Activated CD8-positive, alpha-beta memory T cell treated with anti-CD3 and anti-CD28 coated beads, Interleukin-2, amount 50 U/mL, for 24 hours (primary cell): ENCODE measurements at regions not wholly inside any gene's neighbourhood (a gene's known extent, or its start where the extent isn't known, plus 50 kb on each side); places are given as distances from the start of the nearest gene placed in this dataset.

Source experiments
- DNase-seq: peaks from one replicate; pipeline ENCODE4 v3.0.0-alpha.2; 2020; ENCODE audit errors: extremely low read depth

DNA sequence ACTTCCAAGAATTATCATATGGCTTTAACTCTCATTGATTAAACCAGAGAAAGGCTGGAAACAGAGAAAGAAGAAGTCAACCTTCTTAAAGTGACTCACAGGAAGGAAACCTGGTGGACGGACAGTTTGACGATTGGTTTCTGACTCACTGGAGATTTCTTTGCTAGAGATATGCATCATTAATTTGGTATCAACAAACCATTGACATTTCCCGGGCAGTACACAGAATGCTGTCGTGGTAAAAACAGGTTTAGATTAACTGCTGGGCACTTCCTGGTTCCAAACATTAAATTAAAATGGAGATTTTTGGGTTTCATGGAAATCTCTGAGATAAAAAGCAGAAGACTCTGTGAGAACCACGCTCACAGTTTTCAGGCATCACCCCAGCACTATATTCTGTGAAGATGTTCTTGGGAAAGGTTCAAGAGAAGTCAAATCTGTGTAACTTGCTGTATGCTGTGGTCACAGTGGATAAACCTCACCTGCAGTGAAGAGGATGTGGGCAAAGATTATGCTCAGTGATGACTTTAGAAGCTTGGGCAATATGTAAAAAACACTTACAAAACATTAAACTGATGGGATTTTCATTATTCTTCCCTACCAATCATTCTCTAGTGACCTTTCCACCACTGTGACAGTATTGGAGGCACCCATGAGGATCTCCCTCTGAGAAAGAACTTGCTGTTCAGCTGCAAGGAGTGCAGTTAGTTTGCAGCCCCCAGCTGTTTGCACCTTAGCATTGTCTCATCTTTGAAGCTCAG, 61.1 kb upstream of the CD44 start:
- no peak for DNase-seq

DNA sequence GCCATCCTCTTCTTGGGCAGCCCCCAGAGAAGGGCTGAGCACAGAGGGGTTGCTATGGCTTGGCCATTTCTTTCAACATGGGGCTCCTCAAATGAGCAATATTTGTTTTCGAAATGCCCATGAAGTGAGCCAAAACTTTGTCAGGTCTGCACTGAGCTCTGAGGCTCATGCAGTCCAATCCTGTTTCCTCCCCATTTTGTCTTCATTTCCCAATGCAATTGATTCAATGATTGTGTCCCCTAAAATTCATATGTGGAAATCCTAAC, 60.6 kb upstream of the CD44 start:
- no peak for DNase-seq

DNA sequence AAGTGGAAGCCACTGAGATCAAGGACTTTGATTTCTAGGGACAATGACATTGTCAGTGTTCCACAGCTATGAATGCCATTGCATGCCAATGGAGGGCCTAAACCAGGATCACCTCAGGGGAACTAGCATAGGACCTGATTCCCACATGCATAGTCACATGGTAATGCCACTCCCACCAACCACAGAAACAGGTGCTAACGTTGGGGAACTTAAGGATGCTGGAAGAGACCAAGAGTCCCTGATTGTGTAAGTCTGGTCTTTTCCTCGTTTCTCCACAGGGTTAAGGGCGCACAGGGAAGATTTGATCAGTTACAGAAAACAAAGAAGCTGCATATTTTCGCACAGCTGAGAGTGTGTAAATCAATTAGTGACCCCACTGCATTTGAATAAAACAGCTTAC, 59.4 kb upstream of the CD44 start:
- no peak for DNase-seq

DNA sequence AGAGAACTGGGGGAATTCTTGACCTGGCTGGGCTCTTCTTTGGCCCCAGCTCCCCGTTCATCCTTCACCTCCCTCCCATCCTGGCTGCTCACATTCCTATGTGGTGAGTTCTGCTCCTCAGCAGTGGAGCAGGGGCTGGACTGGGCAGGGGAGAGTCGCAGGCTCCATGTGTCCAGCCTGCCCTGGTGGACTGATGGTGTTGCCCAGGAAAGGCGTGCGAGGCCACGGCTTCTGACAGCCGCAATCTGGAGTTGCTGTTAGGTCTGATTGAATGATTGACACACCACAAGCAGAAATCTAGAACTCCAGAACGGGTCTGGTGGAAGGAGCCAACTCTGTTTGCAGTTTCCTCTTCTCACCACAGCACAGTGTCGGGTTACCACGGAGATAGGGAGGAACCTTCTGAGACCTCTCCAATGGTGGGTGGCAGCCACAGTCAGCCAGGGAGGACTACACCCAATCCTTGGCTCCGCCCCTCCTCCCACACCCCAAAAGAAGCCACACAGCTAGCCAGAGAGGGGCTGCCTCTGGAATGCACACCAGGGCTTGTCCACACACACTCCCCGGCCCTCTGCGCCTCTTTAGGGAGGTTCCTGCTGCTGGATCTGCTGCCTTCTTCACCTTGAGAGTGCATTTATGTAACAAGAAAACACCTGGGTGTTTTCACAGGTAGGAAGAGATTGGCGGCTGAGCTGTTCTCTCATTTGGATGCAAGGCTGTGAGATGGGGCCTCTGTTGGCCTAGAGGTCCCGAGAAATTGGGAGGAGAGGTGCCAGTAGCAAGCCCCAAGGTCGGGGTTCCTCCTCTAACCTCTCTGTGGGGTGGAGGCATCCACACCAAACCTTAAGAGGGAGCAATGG, 56.4 kb upstream of the CD44 start:
- DNase-seq: peak; percentile 43

DNA sequence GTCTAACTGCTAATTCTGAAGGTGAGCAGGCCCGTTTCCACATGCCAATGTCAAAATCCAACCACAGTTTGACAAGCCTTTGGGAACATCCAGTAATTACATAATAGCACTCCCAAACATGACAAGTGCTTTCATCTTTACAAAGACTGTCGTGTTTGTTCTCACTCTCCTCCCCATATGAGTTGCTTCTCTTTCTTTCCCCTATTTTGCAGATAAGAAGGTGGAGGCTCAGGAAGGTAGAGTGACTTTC, 55.9 kb upstream of the CD44 start:
- no peak for DNase-seq

DNA sequence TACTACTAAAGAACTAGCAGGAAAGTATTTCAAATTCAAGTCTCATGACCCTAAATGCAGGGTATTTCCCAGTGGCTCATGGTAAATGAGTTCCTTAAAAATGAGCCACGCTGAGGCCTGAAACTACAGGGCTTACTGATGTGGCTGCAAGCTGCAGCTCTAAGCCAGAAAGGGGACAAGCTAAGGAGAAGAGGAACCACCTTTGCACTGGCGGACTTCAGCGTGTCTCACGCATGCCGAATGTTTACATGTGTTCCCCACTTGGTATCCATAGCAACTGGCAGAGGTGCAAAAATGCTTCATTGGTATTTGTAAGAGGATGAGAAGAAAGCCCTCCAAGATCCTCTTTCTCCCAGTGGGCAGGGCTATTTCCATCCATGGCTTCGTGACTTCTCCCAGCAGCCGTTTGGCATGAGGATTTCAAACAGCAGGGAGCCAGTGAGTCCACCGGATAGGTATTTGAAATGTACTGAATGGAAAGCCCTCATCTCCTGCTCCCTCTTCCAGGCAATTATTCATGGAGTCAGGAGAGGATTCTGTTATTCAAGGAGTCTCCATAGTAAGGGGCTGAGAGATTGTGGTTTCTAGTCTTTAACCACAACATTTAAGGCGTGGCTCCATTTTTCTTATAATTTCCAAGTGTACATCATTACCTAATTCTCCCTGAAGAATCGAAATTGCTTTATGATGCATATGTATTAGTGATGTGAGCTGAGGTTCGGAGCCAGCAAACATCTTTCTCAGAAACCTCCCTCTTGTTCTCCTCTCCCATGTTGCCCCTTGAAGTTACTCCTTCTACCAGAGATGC, 55.3 kb upstream of the CD44 start:
- peak; percentile 15 for DNase-seq

DNA sequence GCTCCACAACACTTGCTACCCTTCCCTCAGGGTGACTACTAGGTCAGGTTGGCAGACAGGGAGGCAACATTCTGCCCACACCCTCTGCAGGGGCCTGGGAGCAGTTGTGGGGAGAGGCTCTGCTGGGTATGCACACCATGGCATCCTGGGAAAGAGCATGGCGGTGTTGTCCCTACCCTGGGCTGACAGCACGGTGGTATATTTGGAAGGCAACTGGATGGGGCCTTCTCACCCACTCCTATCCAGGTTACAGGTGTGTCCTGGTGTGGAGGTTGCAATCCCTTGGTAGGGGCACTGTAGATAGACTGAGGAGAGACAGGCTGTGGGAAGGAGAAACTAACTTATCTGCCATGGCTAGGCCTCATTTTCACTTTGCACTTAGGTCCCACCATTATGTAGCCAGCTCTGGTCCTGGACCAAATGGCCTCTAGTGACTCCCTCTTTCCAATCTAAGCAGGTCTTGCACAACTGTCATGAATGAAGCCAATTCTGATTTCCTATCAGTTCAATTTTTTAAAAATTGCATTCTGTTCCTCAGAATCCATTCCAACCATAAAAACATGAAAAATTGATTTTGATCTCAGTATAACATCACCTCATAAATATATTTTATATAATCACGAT, 54.0 kb upstream of the CD44 start:
- DNase-seq: no peak

DNA sequence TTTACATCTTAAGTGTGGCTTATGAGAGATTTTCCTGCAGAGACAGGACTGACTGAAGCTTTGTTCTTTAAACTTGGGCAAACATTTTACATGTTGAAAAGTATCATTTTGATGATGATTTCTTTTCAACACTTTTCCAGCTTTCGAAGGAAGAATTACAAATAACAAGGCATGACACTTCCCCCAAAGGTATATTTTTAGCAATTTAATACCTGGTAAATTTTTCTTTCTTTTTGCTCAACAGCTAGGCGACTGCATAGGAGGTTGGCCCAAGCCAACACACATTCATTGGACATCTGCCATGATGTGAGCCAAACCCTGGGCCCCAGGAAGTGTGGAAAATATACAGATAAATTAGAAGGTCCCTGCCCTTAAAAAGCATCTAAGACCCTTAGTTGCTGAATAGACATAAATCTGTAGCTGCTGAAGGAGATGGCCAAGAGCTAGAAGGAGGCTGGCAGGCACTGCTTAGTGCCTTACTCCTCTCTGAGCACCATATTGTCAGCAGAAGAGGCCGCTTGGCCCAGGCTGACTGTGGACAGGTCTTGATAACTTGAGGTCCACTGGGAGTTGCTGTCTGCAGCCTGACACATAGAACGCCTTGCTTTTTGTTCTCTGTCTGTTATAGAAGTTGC, 53.3 kb upstream of the CD44 start:
- no peak for DNase-seq

DNA sequence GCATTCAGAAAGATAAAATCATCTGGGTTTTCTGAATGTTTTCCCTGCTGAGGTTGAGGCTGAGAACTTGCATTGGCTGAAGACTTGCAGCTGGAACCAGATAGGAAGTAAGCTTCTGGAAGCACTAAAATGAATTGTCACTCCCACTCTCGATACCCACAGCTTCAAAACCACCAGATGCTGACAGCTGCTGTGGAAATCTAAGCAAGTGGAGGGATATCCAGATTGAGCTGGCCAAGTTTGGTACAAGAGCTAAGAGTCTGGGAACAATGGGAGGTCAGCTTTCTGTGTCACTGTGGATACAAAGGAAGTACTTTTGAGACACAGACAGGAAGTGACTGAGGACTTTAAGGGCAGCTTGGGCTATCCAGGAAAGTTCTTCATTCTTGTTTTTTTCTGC, 51.3 kb upstream of the CD44 start:
- no peak for DNase-seq

DNA sequence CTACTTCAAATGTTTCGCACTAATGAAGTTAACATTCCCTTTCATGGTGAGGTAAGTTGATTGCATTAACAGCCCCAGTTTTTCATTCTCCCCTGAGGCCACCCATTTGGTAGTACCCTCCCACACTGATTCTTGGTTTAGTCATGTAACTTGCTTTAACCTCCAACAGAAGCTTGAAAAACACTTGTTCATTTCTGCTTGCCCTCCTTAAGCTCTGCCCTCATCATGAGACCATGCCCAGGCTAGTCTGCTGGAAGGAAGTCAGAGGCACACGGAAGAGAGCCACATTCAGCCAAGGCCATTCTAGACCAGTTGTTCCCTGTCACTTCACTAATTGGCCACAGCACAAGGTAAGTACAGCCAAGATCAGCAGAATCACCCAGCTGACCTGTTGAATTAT, 50.7 kb upstream of the CD44 start:
- DNase-seq: no peak

DNA sequence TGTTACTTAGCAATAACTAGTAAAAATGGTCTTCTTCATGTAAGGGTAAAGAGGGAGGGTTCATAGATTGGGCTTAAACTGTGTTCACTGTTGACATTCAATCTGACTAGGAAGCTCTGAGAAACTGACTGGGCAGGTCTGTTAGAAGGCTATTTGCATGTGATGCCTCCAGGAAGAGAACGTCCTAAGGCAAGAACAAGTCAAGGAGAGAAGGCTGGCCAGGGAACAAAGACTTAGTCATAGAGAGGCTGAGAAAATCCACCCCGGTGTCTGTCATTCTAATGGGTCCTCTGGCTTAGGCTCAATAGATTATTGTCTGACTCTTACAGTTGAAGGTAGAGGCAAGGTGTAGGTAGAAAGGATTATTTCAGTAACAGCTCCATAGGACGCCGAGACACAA, 50.3 kb upstream of the CD44 start:
- no peak for DNase-seq
